Choroid plexus epithelial cell (primary cell): ENCODE measurements at regions not wholly inside any gene's neighbourhood (a gene's known extent, or its start where the extent isn't known, plus 50 kb on each side); places are given as distances from the start of the nearest gene placed in this dataset.

Experiments
- DNase-seq: peaks from one replicate; pipeline ENCODE4 v3.0.0-alpha.2; 2010; ENCODE audit warnings: low read depth
- H3K4me3 ChIP-seq: 2 replicates; pipeline ENCODE4 v1.5.1; 2011; ENCODE audit warnings: low read depth, mild to moderate bottlenecking, control low read depth, low read length, moderate library complexity
- TF ChIP-seq, protein P1 (sequence below): conservative IDR thresholded peaks from 2 replicates; pipeline ENCODE4 v1.5.1; 2011; ENCODE audit warnings: low read depth, mild to moderate bottlenecking, control low read depth, inconsistent platforms, low read length, moderate library complexity

DNA sequence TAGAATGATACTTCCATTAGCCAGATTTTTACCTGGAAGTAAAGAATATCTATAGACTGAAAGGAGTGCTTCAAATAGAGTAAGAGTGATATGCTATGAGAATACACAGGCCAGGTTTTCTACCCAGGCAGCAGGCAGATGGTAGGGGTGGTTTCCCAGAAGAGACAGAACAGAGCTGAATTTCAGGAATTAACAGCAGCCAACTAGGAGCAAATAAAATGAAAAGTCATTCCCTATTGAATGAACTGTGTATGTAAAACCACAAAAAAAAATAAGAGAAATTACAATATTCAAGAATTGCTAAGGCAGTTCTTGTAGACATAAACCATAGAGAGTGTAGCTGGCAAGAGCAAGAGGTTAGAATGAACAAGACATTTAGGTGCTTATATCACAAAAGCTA is 336.8 kb downstream of the KCNJ3 start:
- TF ChIP-seq, protein P1, sequence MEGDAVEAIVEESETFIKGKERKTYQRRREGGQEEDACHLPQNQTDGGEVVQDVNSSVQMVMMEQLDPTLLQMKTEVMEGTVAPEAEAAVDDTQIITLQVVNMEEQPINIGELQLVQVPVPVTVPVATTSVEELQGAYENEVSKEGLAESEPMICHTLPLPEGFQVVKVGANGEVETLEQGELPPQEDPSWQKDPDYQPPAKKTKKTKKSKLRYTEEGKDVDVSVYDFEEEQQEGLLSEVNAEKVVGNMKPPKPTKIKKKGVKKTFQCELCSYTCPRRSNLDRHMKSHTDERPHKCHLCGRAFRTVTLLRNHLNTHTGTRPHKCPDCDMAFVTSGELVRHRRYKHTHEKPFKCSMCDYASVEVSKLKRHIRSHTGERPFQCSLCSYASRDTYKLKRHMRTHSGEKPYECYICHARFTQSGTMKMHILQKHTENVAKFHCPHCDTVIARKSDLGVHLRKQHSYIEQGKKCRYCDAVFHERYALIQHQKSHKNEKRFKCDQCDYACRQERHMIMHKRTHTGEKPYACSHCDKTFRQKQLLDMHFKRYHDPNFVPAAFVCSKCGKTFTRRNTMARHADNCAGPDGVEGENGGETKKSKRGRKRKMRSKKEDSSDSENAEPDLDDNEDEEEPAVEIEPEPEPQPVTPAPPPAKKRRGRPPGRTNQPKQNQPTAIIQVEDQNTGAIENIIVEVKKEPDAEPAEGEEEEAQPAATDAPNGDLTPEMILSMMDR, result no peak
- H3K4me3 ChIP-seq, result no peak overlapping the region

DNA sequence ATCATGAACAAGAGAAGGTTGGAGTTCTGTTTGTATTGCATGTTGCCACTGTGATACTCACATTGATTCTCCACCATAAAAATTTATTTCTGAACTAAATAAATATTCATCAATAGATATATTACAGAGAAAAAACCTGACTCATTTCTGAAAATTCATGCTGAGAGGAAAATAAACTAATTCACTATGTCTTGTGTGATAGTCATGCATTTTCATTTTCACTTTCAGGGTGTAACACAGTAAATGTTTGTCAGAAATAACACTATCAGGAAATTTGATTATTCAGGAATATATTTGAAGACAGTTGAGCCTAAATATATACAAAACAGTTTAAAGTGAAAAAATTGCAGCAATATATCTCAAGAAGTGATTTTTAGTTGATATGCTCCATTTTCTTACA is 335.2 kb downstream of the KCNJ3 start:
- TF ChIP-seq, protein P1, result no peak
- no peak overlapping the region for H3K4me3 ChIP-seq
- no peak for DNase-seq

More for the DNA sequence above, 336.8 kb downstream of the KCNJ3 start:
- DNase-seq, result no peak

DNA sequence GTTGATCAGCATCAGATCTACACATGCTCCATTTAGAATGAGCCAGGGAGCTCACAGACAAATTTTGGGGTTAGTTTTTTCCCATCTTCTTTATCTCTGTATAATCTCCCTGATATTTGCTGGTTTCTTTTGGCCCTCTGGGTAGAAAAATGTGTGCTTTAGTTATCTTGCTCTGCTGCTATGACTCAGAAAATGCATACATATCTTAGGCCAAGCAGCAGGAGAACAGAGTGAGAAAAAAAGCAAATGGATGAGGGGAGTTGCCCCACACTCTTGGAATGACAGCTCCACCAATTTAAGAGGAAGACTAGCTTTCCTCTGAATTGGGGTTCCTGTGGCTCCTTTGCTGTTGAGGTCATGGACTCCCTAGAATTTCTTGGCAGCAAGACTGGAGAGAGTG is 331.8 kb downstream of the KCNJ3 start:
- no peak for DNase-seq
- TF ChIP-seq, protein P1, result no peak
- no peak overlapping the region for H3K4me3 ChIP-seq

DNA sequence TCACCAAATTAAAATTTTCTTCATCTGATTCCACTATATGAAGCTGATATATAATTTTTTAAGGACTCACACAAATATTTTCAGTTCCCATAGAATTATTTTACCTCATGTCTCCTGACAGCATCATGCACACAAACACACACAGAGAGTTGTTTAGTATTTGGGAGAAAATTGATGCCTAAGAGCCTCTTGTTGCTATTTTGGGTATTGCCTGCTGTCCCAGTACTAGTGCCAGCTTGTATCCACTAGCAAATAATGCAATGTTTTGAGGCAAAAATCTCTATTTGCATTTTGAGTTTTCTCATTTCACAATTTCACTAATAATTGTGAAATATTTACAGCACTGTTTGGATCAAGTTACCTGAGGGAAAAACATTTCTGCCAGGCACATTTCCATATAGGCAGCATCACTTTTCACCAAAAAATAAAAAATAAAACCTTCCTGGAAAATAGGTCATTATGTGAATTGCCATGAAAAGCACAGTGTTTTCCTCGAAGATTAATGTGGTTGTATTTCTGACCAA is 328.2 kb downstream of the KCNJ3 start:
- TF ChIP-seq, protein P1, result no peak
- no peak overlapping the region for H3K4me3 ChIP-seq
- no peak for DNase-seq

DNA sequence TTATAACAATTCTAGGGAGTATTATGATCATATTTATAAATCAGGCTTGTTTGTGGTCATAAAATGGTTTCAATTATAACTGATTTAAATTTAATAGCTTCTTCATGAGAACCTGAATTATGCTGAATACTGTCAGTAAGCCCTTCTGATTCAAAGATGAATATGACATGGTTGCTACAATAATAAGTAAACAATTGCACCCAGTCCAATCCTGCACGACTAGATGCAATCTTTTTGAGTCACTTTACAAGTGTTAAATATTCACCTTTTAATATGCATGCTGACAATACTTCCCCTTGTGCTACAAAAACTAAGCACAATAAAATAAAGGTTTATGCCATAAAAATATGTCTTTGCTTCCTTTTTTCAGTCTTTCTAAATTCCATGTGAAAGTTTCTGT is 325.2 kb downstream of the KCNJ3 start:
- TF ChIP-seq, protein P1, result no peak
- DNase-seq, result no peak
- no peak overlapping the region for H3K4me3 ChIP-seq

DNA sequence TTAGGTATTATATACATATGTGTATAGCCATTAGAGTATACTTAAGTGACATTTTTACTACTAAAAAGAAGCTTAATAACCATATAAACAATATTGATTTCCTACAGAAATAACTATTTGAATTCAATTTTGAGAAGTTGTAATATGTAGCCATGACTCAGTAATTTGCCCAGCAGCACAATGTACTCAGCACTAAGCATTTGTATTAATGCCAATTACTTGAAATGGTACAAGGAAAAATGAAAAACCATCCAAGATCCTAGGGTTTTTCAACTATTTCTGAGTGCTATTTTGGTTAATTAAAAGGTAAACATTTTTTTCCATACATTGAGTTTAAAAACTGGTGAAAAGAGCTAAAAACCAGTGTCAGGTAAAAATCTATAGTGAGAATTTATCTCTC is 324.0 kb downstream of the KCNJ3 start:
- H3K4me3 ChIP-seq, result no peak overlapping the region
- TF ChIP-seq, protein P1, result no peak

DNA sequence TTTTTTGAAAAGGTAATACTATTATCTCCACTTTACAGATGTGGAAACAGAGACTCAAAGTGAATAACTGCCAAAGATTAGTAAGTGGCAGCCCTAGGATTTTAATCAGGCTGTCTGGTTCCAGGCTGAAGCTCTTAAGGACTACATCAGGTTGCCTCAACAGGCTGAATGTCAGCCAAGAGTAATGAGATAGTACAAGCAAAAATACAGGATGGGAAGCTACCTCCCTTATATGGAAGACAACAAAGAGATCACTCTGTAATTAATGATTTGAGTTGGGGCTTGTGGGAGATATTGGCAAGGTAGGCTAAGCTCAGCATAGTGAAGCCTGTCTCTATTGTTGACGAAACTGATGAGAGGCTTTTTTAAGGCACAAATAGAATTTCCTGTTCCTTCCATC is 323.1 kb downstream of the KCNJ3 start:
- no peak for DNase-seq
- TF ChIP-seq, protein P1, result no peak

More for the DNA sequence above, 324.0 kb downstream of the KCNJ3 start:
- DNase-seq, result no peak

More for the DNA sequence above, 323.1 kb downstream of the KCNJ3 start:
- no peak overlapping the region for H3K4me3 ChIP-seq
